Left ventricle myocardium inferior (tissue), 1 donor: ENCODE measurements at regions not wholly inside any gene's neighbourhood (a gene's known extent, or its start where the extent isn't known, plus 50 kb on each side); places are given as distances from the start of the nearest gene placed in this dataset.
A peak's percentile ranks its signal among the peaks of the same experiment; 100 is the strongest.

Experiments used
- DNase-seq: peaks from one replicate; pipeline ENCODE4 v3.0.0-alpha.2; 2020
- H3K27ac ChIP-seq: fragments of 200-600 bp; replicated peaks from 2 replicates; pipeline ENCODE4 v1.8.0; 2021
- H3K27me3 ChIP-seq: fragments of 200-600 bp; 2 replicates; pipeline ENCODE4 v1.8.0; 2021; ENCODE audit warnings: low read depth
- H3K36me3 ChIP-seq: fragments of 200-600 bp; 2 replicates; pipeline ENCODE4 v1.8.0; 2021
- H3K4me1 ChIP-seq: fragments of 200-600 bp; 2 replicates; pipeline ENCODE4 v1.8.0; 2021
- H3K4me3 ChIP-seq: fragments of 200-600 bp; 2 replicates; pipeline ENCODE4 v1.8.0; 2021; ENCODE audit warnings: mild to moderate bottlenecking, moderate library complexity
- H3K9me3 ChIP-seq: fragments of 200-600 bp; replicated peaks from 2 replicates; pipeline ENCODE4 v1.8.0; 2021
- intact Hi-C: fragments of 100-400 bp; cut with micrococcal nuclease; formaldehyde crosslinking; loops from one replicate; pipeline ENCODE4 v1.11.0; 2022
- TF ChIP-seq, protein P1 (sequence below): fragments of 200-600 bp; IDR thresholded peaks from 2 replicates; pipeline ENCODE4 v1.8.0; 2021; ENCODE audit warnings: antibody characterized with exemption, mild to moderate bottlenecking, borderline replicate concordance
- donor health status: DM: no; HTN: yes; CAD: no; lungs with severe emphysema.

DNA sequence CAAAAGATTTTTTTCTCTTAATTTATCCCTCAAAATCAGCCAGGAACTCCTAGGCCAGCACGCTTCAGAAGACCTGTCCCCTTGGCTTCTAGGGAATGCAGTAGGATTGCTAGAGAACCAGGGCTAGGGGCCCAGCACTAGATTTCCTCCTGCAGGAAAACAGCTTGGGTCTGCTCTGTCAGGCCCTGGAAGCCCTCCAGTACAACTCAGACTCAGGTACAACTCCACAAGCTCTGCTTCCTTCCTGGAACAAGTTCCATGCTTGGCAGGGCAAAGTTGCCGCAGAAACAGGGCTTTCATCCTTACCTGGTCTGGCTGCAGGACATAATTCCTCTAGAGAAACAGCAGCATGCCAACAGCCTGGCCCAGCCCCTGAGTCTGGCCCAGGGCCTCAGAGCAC is 96.1 kb upstream of the CTNNB1 start:
- no peak for DNase-seq
- no peaks in the 10 kb centered on the region for H3K9me3 ChIP-seq
- no peaks in the 10 kb centered on the region for H3K36me3 ChIP-seq
- intact Hi-C loops, result no loop called here
- TF ChIP-seq, protein P1, sequence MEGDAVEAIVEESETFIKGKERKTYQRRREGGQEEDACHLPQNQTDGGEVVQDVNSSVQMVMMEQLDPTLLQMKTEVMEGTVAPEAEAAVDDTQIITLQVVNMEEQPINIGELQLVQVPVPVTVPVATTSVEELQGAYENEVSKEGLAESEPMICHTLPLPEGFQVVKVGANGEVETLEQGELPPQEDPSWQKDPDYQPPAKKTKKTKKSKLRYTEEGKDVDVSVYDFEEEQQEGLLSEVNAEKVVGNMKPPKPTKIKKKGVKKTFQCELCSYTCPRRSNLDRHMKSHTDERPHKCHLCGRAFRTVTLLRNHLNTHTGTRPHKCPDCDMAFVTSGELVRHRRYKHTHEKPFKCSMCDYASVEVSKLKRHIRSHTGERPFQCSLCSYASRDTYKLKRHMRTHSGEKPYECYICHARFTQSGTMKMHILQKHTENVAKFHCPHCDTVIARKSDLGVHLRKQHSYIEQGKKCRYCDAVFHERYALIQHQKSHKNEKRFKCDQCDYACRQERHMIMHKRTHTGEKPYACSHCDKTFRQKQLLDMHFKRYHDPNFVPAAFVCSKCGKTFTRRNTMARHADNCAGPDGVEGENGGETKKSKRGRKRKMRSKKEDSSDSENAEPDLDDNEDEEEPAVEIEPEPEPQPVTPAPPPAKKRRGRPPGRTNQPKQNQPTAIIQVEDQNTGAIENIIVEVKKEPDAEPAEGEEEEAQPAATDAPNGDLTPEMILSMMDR, result no peak
- H3K27ac ChIP-seq, result peak overlapping the region; percentile 10
- H3K27me3 ChIP-seq, result no peaks in the 10 kb centered on the region
- no peak overlapping the region for H3K4me3 ChIP-seq
- H3K4me1 ChIP-seq, result peaks cover 21% of the 10 kb centered on the region

DNA sequence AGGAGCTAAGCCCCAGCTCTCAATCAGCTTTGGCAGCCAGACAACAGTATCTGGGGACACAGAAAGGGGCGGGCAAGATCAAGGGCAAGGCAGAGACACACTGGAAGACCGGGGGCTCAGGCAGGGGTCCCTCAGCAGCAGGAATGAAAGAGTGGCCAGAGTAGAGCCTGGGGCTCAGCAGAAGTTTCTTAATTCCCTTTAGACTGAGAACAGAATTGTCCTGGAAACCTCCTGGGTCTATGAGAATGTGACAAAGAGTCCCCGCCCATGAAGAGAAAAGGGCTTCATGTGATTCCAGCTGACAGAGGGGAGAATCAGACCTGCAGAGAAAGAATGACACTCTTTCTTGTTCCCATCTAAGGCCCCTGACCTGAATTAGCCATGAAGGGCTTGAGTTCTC is 95.2 kb upstream of the CTNNB1 start:
- Histone ChIP-seq H3K36me3 (no peaks in the 10 kb centered on the region), H3K27ac (no peak overlapping the region), H3K9me3 (no peaks in the 10 kb centered on the region), H3K27me3 (no peaks in the 10 kb centered on the region), H3K4me1 (peaks cover 21% of the 10 kb centered on the region), H3K4me3 (no peak overlapping the region)
- intact Hi-C loops, result no loop called here
- no peak for DNase-seq
- TF ChIP-seq, protein P1, result no peak

DNA sequence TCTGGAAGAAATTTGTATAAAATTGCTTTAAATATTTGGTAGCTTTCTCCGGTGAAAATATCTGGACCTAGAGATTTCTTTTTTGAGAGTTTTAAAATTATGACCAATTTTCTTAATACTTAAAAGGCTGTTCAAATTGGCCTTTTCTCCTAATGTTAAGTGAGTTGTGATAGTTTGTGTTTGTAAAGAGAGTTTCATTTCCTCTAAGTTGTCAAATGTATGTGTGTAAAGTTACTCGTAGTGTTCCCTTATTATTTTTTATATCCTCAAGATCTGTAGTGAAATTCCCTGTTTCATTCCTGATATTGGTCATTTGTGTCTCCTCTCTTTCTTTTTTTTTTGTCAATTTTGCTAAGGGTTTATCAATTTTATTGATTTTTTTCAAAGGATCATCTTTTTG is 92.6 kb upstream of the CTNNB1 start:
- no peaks in the 10 kb centered on the region for H3K9me3 ChIP-seq
- intact Hi-C loops, result no loop called here
- H3K27ac ChIP-seq, result no peak overlapping the region
- no peaks in the 10 kb centered on the region for H3K36me3 ChIP-seq
- H3K4me1 ChIP-seq, result peaks cover 21% of the 10 kb centered on the region
- no peak for DNase-seq
- no peaks in the 10 kb centered on the region for H3K27me3 ChIP-seq
- TF ChIP-seq, protein P1, result no peak
- no peak overlapping the region for H3K4me3 ChIP-seq

DNA sequence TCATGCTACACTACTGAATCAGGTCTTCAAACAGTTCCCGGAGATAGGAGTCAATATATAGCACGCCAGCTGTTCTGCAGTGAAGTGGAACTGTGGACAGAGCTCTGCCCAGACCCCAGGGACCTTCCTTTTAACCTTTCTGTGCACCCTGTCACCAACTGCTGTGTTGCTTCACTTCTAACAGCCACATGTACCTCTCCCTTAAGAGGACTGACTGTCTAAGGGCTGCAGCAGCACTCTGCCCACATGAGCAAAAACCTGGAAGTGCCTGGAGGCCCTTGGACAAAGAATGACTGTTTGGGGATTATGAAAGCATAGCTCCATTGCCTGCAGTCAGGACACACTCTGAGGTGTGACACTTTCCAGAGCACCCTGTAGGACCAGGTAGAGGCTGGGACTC is 88.3 kb upstream of the CTNNB1 start:
- no peak for DNase-seq
- intact Hi-C loops, result no loop called here
- no peak overlapping the region for H3K27ac ChIP-seq

DNA sequence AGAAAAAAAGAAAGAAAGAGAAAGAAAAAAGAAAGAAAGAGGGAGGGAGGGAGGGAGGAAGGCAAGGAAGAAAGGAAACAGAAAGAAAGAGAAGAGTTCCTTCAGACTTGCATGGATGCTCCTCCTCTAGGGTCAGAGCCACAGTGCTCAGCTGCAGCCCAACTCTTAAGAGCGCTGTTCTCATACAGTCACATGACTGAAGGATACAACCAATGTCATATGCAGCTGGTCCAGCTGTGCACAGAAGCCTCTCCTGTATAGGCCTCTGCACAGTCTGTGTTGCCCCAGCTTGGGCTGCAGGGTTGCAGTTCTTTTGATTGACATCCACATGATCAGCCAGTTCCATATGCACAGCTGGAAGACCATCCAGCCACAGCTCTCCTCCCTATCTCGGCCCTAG is 86.8 kb upstream of the CTNNB1 start:
- TF ChIP-seq, protein P1, result no peak
- Histone ChIP-seq H3K4me3 (no peak overlapping the region), H3K36me3 (no peaks in the 10 kb centered on the region), H3K4me1 (peaks cover 6% of the 10 kb centered on the region), H3K27me3 (no peaks in the 10 kb centered on the region), H3K27ac (no peak overlapping the region), H3K9me3 (no peaks in the 10 kb centered on the region)
- intact Hi-C loops, result no loop called here
- DNase-seq, result no peak

More for the DNA sequence above, 88.3 kb upstream of the CTNNB1 start:
- no peaks in the 10 kb centered on the region for H3K27me3 ChIP-seq
- TF ChIP-seq, protein P1, result no peak
- H3K9me3 ChIP-seq, result no peaks in the 10 kb centered on the region
- H3K4me3 ChIP-seq, result no peak overlapping the region
- no peaks in the 10 kb centered on the region for H3K4me1 ChIP-seq
- H3K36me3 ChIP-seq, result no peaks in the 10 kb centered on the region

DNA sequence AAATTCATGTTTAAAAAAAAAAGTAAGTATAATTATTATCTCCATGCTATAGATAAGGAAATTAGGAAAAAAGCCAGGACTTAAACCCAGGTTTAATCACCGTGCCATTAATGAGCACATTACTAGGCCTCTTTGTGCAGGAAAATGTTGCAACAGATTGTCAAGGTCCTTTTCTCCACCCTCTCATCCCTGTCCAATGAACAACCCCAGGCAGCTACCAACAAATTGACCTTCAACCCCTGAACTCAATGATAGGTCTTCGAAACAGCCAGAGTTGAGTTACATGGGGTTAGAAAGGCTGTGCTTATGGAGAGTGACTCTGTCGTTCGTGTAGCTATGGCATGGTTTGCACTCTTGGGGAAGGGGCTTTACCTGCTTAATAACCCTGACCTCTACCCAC is 84.2 kb upstream of the CTNNB1 start:
- H3K9me3 ChIP-seq, result no peaks in the 10 kb centered on the region
- no peak for DNase-seq
- H3K4me1 ChIP-seq, result peaks cover 19% of the 10 kb centered on the region
- intact Hi-C loops, result no loop called here
- TF ChIP-seq, protein P1, result no peak
- H3K27ac ChIP-seq, result no peak overlapping the region
- no peaks in the 10 kb centered on the region for H3K27me3 ChIP-seq
- no peak overlapping the region for H3K4me3 ChIP-seq
- no peaks in the 10 kb centered on the region for H3K36me3 ChIP-seq
